Epithelial cell of prostate (primary cell): ENCODE measurements at regions not wholly inside any gene's neighbourhood (a gene's known extent, or its start where the extent isn't known, plus 50 kb on each side); places are given as distances from the start of the nearest gene placed in this dataset.

Source experiments
- DNase-seq: peaks from one replicate; pipeline ENCODE4 v3.0.0-alpha.2; 2011; ENCODE audit warnings: low read depth, low spot score
- H3K27ac ChIP-seq: fragments of 450-650 bp; 2 replicates; pipeline ENCODE4 v1.5.1; 2017; ENCODE audit warnings: mild to moderate bottlenecking

DNA sequence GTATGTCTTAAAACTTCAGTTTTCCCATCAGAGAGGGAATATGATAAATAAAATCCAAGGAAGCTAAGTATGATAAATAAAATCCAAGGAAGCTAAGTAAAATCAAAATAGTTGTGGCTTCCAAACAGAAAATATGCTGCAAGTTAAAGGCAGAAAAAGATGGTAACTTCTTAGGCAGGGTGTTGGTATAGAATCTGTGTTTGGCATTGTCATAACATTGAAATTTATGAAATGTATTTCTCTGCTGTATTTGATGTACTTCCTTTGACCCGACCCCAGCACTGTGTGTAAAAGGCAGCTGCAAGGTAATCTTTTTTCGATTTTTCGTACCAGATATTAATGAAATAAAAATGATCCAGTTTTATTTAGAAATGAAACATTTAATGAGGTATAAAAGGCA, 537.2 kb downstream of the TFEC start:
- H3K27ac ChIP-seq, result no peak overlapping the region
- no peak for DNase-seq

DNA sequence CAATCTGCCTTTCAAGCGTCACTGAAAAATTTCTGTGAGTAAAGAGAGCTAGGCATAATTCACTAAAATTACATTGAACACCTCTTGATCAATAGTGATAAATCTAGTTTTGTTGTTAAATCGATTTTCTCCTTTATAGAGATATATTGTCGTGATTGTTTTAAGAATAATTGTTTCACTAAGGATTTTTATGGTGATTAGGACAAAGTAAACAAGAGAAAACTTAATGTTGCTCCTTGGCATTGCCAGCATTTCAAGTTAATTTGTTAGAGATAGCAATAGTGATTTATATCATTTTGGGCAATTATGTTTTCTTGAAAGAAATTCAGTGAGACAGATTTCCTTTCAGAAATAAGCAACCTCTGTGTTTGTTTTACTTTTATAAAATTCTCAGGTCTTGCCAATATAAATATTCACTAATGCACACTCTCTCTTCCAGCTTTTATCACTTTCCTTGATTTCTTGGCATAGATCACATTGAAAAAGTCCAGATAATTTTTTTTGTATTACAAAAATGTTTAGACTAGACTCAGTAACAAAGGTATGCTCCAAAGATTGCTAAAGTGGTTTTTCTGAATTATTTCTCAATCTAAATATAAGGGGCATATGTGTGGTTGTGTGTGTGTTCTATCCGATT, 538.7 kb downstream of the TFEC start:
- no peak overlapping the region for H3K27ac ChIP-seq
- no peak for DNase-seq

DNA sequence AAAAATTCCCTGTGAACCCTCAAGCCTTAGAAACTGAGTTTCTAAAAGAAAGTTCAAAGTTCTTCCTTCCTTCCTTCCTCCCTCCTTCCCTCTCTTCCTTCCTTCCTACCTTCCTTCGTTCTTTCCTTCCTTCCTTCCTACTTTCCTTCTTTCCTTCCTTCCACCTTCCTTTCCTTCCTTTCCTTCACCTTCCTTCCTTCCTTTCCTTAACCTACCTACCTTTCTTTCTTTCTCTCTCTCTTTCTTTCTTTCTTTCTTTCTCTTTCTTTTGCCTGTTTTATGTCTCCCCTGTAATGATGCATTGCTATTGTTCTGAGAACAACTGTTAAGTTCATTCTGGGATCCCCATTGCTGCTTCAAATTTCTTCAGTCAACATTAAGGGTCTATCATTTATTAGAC, 551.1 kb downstream of the TFEC start:
- no peak for DNase-seq
- no peak overlapping the region for H3K27ac ChIP-seq

DNA sequence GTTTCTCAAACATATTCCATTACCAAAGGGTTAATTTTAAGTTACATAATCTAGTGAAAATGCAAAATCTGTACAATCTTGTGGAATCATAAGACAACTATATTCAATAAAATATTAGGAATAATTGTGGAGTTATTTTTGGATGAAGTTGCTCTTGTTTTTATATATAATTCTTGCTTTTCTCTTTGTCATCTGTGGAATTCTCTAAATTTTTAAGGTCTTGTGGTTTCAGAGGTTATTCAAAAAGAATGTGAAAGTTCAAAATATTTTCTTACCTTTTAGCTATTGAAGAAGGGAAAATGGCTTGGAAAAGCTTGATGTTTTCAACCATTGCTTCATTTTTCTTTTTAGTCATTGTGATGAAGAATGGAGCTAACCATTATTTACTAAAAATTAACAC, 552.1 kb downstream of the TFEC start:
- no peak overlapping the region for H3K27ac ChIP-seq
- no peak for DNase-seq

DNA sequence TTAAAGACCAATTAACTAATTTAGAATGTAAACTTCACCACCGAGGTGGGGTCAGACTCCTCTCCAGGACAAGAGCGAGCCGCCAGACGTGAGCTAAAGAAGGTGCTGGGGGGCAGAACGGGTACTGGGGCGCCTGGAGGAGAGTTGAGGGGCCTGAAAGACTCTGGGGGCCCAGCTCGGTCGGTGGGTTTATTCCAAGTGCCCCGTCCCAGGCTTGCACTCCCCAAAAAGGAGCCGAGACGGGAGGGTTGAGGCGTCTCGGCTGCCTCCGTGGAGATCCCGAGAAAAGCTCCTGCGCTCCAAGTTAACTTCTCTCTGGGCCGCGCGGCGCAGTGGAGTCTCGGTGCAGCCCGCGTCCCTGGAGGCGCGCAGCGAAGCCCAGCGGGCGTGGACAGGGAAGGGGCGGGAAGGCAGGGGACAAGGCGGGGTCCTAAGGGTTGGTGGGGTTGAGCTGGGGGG, 553.3 kb downstream of the TFEC start:
- no peak for DNase-seq
- H3K27ac ChIP-seq, result no peak overlapping the region

DNA sequence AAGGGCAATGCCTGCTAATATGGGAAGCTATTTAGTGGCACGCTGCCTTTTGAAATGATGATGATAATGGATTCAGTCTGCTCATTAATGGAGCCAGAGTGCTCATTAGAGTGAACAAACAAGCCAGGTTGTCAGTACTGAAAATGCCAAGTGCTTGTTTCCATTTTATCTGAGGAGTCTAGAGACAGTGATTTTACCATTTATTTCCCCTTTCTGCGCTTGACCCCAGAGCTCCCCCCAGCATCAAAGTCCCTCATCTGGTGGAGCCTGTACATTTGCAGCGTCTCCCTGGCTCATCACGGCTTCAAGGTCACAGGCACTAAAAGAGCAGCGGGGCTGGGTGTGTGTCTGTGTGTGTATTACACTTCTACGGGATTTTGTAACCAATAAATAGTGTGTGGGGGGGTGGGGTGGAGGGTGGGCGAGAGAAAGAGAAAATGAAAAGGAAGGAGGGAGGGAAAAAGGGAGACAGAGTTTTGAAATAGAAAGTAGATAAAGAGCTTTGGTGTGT, 553.8 kb downstream of the TFEC start:
- no peak for DNase-seq
- no peak overlapping the region for H3K27ac ChIP-seq

DNA sequence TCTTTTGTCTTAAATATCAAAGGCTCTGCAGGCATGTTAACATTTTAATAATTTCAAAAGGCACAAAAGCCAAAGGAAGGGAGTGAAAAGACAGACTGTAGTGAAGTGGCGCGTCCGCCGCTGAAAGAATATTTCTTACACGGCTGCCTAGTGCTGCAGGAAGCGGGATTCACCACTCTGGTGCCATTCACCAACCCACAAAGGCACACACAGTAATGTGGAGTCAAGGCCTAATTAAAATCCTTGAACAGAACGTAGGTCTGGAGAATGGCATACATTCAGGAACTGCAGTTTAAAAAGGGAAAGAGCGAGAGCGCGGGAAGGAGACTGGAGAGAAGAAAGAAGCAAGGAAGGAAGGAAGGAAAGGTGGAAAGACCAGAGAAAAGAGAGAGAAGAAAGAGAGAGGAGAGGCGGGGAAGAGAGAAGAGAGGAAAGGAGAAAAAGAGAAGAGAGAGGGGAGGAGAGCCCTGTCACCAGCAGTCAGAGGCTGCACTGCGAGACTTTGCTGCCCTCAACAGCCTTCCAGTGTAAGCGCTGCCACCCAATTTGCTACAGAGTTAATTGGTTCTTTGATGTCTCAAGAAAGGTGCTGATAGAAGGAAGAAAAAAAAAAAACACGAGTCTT, 554.0 kb downstream of the MDFIC start:
- no peak for DNase-seq
- H3K27ac ChIP-seq, result no peak overlapping the region

DNA sequence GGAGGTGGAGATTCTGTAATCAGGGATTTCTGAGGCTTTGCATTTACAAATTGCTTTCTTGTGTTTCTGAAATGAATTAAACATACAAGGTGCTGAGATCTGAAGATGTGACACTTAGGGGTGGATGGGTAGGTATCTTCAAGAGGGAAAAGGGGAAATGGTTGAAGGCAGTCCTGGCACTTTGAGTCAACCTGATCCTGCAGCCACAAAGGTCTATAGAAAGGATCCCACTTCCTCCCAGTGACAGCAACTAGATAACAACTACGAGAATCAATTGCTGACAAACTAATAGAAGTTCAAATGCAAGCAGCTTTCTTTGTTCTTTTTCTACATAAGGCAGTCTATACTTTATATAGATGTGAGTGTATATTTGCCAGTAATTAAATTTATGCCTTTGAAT, 553.3 kb downstream of the MDFIC start:
- H3K27ac ChIP-seq, result no peak overlapping the region
- DNase-seq, result no peak

DNA sequence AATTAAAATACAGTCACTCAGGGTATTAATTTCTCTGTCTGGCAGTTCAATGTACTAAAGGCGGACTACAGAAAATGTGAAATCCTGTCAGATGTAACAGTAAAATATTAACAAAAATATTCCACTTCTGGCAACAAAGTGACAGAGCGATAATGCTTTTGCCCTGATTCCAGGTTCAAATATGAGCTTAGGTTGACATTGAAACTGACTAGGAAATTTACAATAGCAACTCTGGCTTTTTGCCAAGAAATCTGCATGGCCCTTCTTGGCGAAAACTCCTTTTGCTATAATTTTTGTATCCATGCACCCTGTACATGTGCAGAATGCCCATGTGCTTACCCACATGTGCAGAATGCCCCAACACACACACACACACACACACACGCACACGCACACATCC, 552.2 kb downstream of the MDFIC start:
- DNase-seq, result no peak

DNA sequence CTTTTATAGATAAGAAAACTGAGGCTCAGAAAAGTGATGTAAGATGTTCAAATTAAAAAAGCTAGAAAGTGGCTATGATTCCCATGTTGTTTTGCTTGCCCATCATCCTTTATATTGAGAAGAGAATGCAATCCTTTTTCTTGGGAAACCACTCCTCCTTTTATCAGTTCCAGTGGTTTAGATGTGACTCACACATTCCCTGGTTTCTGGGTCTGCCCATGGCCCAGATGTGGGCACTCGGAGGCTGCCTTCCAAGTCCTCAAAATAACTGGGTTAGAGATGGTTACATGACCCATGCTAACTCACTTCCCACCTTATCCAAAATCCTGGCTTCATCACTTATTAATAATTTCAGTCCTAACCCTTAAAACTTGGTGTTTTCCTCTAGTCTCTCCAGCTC, 550.0 kb downstream of the MDFIC start:
- H3K27ac ChIP-seq, result no peak overlapping the region
- no peak for DNase-seq

More for the DNA sequence above, 552.2 kb downstream of the MDFIC start:
- H3K27ac ChIP-seq, result no peak overlapping the region

DNA sequence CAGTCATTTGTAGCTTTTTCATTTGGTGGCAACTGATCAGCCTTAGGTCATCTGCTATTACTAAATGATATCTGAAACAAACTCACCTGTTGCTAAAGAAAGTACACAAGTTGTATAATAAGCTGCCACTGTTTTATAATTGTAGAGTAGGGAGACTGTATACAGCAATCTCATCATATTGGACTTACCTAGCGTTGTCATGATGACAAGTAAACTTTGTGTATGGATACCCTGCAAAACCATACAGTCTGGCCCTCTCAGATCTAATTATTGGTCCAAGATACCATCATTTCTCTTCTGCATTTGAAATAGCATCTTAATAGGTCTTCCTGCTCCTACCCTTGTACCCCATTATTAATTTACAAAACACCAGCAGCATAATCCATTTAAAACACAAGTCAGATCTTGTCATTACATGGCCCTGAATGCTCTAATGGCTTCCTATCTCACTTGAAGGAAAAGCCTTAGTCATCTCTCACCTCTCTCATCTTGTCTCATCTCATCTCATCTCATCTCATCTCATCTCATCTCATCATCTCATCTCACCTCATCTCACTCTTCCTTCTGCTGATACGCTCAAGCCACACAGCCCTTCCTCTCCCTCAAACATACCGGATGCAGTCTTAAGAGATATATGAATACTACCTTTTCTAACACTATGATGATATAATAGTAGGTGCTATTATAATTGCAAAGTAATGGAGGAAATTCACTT, 540.6 kb downstream of the MDFIC start:
- H3K27ac ChIP-seq, result no peak overlapping the region
- no peak for DNase-seq

DNA sequence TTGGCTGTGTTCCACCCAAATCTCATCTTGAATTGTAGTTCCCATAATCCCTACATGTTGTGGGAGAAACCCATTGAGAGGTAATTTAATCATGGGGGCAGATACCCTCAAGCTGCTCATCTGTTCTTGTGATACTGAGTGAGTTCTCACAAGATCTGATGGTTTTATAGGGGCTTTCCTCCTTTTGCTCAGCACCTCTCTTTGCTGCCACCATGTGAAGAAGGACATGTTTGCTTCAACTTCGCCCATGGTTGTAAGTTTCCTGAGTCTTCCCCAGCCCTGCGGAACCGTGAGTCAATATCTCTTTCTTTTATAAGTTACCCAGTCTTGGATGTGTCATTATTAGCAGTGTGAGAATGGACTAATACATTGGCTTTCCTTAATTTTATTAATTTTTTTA, 527.8 kb downstream of the MDFIC start:
- H3K27ac ChIP-seq, result no peak overlapping the region
- DNase-seq, result no peak

DNA sequence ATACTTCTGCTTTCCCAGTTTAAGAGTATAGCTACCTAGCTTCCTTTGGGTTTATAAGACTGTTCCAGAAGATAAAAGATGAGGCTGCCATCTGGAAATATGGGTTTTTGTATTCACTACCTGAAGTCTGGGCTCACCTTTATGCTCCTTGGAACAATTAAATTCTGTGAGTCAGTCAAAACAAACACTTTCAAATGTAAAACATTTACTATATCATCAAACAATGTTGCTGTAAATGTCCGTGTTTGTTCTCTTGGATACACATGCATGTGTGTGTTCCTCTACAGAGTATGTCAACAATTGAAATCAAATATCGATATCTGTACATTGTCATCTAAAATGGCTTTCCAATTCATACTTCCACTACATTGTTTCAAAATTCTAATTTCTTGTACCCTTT, 525.6 kb downstream of the MDFIC start:
- no peak for DNase-seq
- no peak overlapping the region for H3K27ac ChIP-seq

DNA sequence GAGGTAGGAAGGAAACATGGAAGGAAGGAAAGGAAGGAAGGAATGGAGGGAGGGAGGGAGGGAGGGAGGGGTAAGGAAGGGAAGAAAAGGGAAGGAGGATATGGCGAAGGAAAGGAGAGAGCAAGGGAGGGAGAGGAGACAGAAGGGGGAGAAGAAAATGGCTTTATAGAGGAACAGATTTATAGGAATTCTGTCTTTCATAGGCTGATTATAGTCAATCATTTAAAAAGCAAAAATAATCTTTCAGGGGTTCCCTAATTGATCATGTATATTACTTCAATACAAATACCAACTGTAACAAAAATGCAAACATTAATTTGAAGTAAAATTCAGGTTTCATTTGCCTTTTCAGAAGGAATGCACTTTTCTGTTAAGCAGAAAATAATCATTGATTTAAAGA, 519.1 kb downstream of the MDFIC start:
- DNase-seq, result no peak
- no peak overlapping the region for H3K27ac ChIP-seq

DNA sequence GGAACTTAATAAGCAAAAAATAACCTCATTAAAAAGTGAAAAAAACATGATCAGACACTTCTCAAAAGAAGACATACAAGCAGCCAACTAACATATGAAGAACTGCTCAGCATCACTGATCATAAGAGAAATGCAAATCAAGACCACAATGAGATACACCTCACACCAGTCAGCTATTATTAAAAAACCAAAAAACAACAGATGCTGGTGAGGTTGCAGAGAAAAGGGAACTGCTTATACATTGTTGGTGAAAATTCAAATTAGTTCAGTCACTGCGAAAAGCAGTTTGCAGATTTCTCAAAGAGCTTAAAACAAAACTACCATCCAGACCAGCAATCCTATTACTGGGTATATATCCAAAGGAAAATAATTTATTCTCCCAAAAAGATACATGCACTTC, 513.3 kb downstream of the MDFIC start:
- no peak overlapping the region for H3K27ac ChIP-seq
- no peak for DNase-seq

DNA sequence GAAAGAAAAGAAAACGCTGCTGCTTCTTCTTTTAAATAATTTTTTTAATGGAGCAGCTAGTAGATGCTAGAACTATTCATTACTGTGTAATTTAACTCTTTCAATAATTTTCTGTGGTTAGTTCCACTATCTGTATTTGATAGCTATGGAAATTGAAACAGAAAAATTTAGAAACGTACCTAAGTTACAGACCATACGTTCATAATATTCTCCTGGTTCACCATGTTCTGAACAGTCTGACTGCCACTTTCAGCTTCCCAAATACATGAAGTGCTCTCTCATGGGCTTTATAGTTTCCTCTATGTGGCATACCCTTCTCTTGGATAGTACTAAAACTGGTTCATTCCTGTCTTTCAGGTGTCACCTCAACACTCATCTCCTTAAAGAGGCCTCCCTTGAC, 508.0 kb downstream of the MDFIC start:
- DNase-seq, result no peak

DNA sequence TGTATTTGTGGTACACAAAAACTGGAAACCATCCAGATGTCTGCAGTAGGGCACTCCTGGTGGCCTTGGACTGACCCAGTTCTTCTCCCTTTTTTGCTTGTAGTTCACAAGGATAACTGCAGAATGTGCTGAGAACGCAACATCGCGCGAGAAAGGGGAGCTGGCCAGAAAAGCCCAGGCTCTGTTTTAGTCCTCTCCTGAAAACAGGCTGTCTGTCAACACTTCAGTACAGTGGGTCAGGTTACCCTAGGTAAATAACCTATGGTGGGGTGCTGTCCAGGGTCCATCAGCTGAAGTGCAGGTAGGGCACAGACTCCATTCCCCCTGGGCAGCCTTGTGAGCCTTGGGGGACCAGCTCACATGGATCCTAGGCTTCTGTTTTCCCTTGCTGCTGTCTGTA, 495.8 kb downstream of the MDFIC start:
- H3K27ac ChIP-seq, result no peak overlapping the region
- DNase-seq, result no peak

More for the DNA sequence above, 508.0 kb downstream of the MDFIC start:
- no peak overlapping the region for H3K27ac ChIP-seq

DNA sequence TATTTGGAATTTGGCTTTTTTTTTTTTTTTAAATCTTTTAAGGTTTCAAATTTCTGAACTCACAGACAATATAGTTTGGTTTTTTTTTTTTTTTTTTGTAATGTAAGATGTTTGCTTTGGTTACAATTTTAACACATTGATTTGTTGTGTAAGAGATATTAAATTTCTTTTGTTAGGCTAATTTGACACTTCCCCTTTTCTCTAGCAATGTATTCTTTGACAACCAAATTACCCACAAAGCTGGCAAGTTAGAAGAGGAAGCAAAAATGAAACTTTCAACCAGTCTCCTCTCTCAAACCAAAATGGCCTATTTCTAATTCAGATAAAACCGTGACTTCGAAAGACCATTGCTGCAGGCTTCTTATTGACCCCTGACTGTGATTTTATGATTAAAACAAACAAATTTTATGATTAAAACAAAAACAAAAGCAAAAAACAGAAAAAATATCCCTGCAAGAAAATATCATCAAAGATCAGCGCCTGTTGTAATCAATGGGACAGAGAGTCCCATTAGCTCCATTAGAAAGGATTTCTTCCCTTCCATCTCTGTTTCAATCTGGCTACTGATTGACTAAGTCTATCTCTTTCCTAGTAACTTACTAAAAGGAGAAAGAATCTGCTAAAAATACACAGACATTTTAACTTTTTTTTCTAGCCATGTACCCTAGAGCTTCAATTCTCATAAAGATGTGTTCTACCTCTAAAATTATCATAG, 489.2 kb downstream of the MDFIC start:
- H3K27ac ChIP-seq, result no peak overlapping the region
- no peak for DNase-seq

DNA sequence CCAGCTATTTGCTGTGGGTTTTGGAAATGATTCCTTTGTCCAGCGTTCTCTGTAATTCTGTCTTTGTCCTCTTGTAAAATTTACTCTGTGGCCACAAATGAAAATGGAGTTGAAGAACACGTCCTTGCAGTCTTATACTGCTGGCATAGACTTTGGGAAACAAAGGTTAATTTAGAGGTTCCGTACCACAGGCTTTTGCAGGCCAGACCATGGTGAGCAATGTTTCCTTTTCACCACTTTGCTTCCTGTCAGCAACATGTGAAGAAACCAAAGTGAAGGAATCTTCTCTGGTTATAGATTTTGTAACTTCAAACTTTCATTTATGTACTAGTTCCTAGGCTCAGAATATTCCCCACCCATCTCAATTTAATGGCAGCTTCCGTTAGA, 488.5 kb downstream of the MDFIC start:
- no peak overlapping the region for H3K27ac ChIP-seq

DNA sequence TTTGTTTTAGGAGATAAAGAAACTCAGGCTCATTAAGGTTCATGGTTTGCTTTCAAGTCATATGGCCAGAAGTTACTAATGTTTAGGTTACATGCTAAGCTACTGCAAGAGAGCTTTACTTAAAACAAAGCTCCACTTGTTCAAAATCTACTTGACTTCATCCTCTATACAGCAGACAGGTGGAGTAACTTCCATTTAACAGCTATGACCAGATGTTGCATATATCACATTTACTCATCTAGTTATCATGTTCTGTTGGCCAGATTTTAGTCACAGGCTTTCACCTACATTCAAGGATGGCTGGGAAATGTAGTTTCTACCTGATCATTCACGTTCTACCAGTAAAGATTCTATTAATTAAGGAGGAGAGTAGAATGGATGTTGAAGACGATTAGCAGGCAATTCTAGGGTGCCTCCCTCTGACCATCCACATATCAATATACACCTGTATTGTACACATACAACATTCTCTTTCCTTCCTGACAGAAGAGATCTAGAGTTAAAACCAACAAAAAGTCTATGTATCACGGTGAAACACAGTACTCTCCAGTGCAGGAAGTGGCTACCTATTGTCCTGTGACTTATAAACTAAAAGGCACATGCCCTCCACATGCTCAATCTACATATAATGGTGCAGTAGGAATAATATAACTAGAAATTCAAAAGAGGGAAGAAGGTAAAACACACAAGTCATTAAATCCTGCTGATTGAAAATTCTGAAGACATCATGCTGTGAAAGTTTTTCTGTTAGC, 488.0 kb downstream of the MDFIC start:
- no peak for DNase-seq
- no peak overlapping the region for H3K27ac ChIP-seq

More for the DNA sequence above, 488.5 kb downstream of the MDFIC start:
- DNase-seq, result no peak
